Chondrocyte (in vitro differentiated cells): ENCODE measurements at regions not wholly inside any gene's neighbourhood (a gene's known extent, or its start where the extent isn't known, plus 50 kb on each side); places are given as distances from the start of the nearest gene placed in this dataset.

Experiments
- DNase-seq: peaks from one replicate; pipeline ENCODE4 v3.0.0; 2021; ENCODE audit warnings: mixed read lengths, low spot score
- H3K27ac Mint-ChIP-seq: one replicate; pipeline ENCODE4 v1.8.0; 2021; ENCODE audit warnings: mild to moderate bottlenecking, moderate library complexity, mixed read lengths; ENCODE audit not compliant: unreplicated experiment
- H3K27me3 Mint-ChIP-seq: 2 replicates; pipeline ENCODE4 v1.8.0; 2021; ENCODE audit warnings: low read depth, mixed read lengths
- H3K36me3 Mint-ChIP-seq: 2 replicates; pipeline ENCODE4 v1.8.0; 2021; ENCODE audit warnings: low read depth, mixed read lengths
- H3K4me1 Mint-ChIP-seq: 2 replicates; pipeline ENCODE4 v1.8.0; 2021; ENCODE audit warnings: low read depth, mild to moderate bottlenecking, mixed read lengths
- H3K4me3 Mint-ChIP-seq: one replicate; pipeline ENCODE4 v1.8.0; 2021; ENCODE audit warnings: mild to moderate bottlenecking, moderate library complexity, mixed read lengths; ENCODE audit not compliant: unreplicated experiment
- H3K9me3 Mint-ChIP-seq: 2 replicates; pipeline ENCODE4 v1.8.0; 2021; ENCODE audit warnings: low read depth, mixed read lengths
- TF ChIP-seq, protein P1 (sequence below): fragments of 200-600 bp; sonication (generic); IDR thresholded peaks from 2 replicates; pipeline ENCODE4 v1.5.0; 2021; ENCODE audit warnings: antibody characterized with exemption, mild to moderate bottlenecking, moderate library complexity

DNA sequence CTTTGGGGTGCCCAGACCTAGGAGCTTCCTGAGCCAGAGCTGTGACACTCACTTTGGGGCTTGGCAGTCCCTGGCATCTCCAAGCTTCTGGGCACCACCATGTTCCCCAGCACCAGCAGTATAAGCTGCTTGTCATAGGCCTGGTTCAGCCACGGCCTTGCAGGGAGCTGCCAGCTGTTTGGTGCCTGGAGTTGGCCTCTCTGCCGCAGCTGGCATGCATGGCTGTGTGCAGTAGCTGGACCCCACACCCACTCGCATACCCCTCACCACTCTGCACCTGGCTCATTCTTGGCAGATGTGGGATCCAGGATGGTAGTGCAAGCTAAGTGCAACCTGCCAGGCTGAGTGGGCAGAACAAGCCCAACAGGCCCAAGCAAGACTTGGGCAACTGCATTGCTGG, 73.4 kb upstream of the BRD7 start:
- Mint-ChIP-seq H3K27ac (no peak overlapping the region), H3K4me3 (no peak overlapping the region), H3K9me3 (peaks cover 16% of the 10 kb centered on the region), H3K27me3 (peaks cover 27% of the 10 kb centered on the region), H3K4me1 (peaks cover 9% of the 10 kb centered on the region), H3K36me3 (peaks cover 4% of the 10 kb centered on the region)
- DNase-seq, result no peak
- TF ChIP-seq, protein P1, sequence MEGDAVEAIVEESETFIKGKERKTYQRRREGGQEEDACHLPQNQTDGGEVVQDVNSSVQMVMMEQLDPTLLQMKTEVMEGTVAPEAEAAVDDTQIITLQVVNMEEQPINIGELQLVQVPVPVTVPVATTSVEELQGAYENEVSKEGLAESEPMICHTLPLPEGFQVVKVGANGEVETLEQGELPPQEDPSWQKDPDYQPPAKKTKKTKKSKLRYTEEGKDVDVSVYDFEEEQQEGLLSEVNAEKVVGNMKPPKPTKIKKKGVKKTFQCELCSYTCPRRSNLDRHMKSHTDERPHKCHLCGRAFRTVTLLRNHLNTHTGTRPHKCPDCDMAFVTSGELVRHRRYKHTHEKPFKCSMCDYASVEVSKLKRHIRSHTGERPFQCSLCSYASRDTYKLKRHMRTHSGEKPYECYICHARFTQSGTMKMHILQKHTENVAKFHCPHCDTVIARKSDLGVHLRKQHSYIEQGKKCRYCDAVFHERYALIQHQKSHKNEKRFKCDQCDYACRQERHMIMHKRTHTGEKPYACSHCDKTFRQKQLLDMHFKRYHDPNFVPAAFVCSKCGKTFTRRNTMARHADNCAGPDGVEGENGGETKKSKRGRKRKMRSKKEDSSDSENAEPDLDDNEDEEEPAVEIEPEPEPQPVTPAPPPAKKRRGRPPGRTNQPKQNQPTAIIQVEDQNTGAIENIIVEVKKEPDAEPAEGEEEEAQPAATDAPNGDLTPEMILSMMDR, result no peak

DNA sequence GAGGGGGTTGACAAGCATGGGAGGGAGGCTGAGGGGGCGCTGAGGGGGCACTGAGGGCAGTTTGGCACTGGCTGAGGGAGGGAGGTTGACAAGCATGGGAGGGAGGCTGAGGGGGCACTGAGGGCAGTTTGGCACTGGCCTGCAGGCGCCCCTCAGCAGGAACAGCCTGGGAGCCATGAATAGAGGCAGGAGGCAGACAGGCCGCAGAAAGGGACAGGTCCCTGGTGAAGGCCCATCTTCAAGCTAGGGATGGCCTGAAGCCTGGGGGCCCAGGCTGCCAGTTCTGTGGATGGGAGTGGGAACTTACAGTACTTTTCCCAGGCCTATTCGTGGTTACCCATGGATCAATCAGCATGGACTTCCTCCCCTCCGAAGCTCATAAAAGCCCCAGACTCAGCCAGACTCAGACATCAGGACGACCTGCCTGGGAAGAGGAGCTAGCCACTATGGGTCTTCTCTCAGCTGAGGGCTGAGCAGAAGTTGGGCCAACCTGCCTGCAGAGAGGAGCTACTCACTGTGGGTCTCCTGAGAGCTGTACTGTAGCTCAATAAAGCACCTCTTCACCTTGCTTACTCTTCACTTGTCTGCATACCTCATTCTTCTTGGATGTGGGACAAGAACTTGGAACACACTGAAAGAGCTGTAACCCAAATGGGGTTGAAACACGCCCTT, 72.8 kb upstream of the BRD7 start:
- Mint-ChIP-seq H3K4me1 (peaks cover 9% of the 10 kb centered on the region), H3K27me3 (peaks cover 21% of the 10 kb centered on the region), H3K4me3 (no peak overlapping the region), H3K36me3 (peaks cover 4% of the 10 kb centered on the region), H3K27ac (no peak overlapping the region), H3K9me3 (peaks cover 16% of the 10 kb centered on the region)
- TF ChIP-seq, protein P1, result no peak
- DNase-seq, result no peak

DNA sequence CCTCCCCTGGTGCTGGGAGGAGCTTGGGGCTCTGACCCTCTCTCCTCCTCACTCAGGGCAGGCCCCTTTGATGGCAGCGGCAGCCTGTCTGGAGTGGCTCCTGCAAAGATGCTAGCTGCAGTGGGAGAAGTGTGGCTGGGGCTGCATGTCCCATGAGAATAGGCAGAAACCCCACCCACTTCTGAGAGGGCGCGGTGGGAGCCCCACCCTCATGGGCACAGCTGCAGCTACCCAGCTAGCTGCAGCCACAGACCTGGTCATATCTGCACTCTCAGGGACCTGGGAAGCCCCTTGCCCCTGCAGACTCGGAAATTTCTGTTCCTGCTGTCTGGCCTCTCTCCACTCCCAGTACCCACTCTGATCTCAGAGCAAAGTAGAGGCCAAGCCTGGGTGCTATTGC, 72.2 kb upstream of the BRD7 start:
- no peak overlapping the region for H3K27ac Mint-ChIP-seq
- TF ChIP-seq, protein P1, result no peak
- H3K27me3 Mint-ChIP-seq, result peaks cover 17% of the 10 kb centered on the region
- H3K36me3 Mint-ChIP-seq, result peaks cover 4% of the 10 kb centered on the region
- H3K4me3 Mint-ChIP-seq, result no peak overlapping the region
- peaks cover 9% of the 10 kb centered on the region for H3K4me1 Mint-ChIP-seq
- no peak for DNase-seq
- H3K9me3 Mint-ChIP-seq, result peaks cover 16% of the 10 kb centered on the region

DNA sequence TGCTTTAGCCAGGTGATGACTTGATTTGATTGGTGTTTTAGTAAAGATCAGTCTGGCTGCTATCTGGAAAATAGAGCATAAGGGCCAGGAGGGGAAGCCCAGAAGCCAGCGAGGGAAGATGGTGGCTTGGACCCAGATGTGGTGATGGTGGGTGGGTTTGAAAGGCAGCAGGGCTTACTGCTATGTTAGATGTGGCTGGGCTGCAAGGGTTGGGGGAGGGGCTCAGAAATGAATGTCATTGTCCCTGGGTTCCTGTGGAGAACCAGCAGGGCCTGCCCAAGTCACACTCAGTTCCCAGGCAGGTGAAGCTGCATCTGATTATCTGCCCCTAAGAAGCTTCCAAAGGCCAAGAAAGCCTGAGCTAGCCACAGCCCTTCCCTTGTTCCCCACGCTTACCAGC, 71.7 kb upstream of the BRD7 start:
- no peak for DNase-seq
- Mint-ChIP-seq H3K4me3 (no peak overlapping the region), H3K27me3 (peaks cover 17% of the 10 kb centered on the region), H3K9me3 (peaks cover 16% of the 10 kb centered on the region), H3K4me1 (peaks cover 9% of the 10 kb centered on the region), H3K27ac (no peak overlapping the region), H3K36me3 (peaks cover 4% of the 10 kb centered on the region)
- TF ChIP-seq, protein P1, result no peak

DNA sequence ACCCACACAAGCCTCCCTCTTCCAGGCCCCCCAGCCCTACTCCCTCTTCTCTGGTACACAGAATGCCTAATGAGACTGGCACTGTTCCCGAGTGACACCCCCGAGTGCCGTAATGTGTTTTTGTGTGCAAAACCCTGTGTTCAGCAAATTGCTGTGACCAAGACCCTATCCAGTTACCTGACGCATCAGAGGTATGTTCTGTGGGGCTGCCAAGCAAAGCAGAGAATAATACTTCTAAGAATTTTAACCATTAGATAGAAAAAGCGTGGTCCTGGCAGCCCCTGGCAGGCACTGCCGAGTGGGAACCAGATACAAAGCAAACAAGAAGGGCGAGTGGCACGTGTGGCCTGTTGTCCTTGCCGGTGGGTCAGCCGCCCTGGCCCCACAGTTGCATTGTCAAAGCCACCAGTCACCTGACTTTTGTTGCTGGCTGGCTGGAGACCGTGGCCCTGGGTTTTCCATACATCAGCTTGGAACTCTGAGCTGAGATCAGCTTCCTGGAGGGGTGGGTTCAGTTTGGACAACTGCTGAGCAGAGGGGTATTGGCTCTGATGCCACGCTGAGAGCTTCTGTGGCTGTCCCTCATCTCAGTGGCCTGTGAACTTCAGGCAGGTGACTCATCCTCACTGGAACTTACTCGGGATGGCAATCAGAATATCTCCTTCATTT, 69.1 kb upstream of the BRD7 start:
- H3K4me1 Mint-ChIP-seq, result peaks cover 9% of the 10 kb centered on the region
- H3K9me3 Mint-ChIP-seq, result peaks cover 16% of the 10 kb centered on the region
- no peak for DNase-seq
- peaks cover 15% of the 10 kb centered on the region for H3K27me3 Mint-ChIP-seq
- peaks cover 4% of the 10 kb centered on the region for H3K36me3 Mint-ChIP-seq
- TF ChIP-seq, protein P1, result no peak
- H3K4me3 Mint-ChIP-seq, result no peak overlapping the region
- H3K27ac Mint-ChIP-seq, result peak overlapping the region; percentile 43
